Astrocyte of the spinal cord (primary cell): ENCODE measurements at regions not wholly inside any gene's neighbourhood (a gene's known extent, or its start where the extent isn't known, plus 50 kb on each side); places are given as distances from the start of the nearest gene placed in this dataset.

Experiments
- DNase-seq: peaks from one replicate; pipeline ENCODE4 v3.0.0; 2011; ENCODE audit warnings: low read depth, low spot score
- H3K4me3 ChIP-seq: 2 replicates; pipeline ENCODE4 v1.5.1; 2011; ENCODE audit warnings: low read depth, mild to moderate bottlenecking, low read length, moderate library complexity
- CTCF ChIP-seq: IDR thresholded peaks from 2 replicates; pipeline ENCODE4 v1.5.1; 2012; ENCODE audit warnings: low read depth, mild to moderate bottlenecking, low read length, inconsistent platforms
- in situ Hi-C: cut with HindIII; loops from 2 replicates; pipeline ENCODE4 v1.10.0; 2017; ENCODE audit warnings: low sequenced_read_pairs

GRCh38 chr3:72058493-72059081 is 273.6 kb upstream of the PROK2 start:
- no peak for TF ChIP-seq CTCF
- in situ Hi-C loops = no loop called here
- no peak for DNase-seq
- H3K4me3 ChIP-seq = no peak overlapping the region

GRCh38 chr3:72055436-72055835 is 270.5 kb upstream of the PROK2 start:
- DNase-seq = no peak
- TF ChIP-seq CTCF = no peak
- in situ Hi-C loops = no loop called here

GRCh38 chr3:72054976-72055375 is 270.0 kb upstream of the PROK2 start:
- in situ Hi-C loops = no loop called here
- no peak for TF ChIP-seq CTCF
- DNase-seq = no peak
- H3K4me3 ChIP-seq = no peak overlapping the region

More at GRCh38 chr3:72055436-72055835, 270.5 kb upstream of the PROK2 start:
- H3K4me3 ChIP-seq = no peak overlapping the region

GRCh38 chr3:72052841-72053409 is 268.0 kb upstream of the PROK2 start:
- in situ Hi-C loops = no loop called here
- TF ChIP-seq CTCF = no peak
- no peak for DNase-seq
- H3K4me3 ChIP-seq = no peak overlapping the region

- in situ Hi-C loops = no loop called here
- no peak overlapping the region for H3K4me3 ChIP-seq
- DNase-seq = no peak
- no peak for TF ChIP-seq CTCF
Observed at GRCh38 chr3:72050771-72051170, 265.8 kb upstream of the PROK2 start.

GRCh38 chr3:72050048-72050632 is 265.2 kb upstream of the PROK2 start:
- in situ Hi-C loops = no loop called here
- no peak overlapping the region for H3K4me3 ChIP-seq
- no peak for DNase-seq

More at GRCh38 chr3:72050048-72050632, 265.2 kb upstream of the PROK2 start:
- TF ChIP-seq CTCF = no peak
